ENCODE measurements at regions not wholly inside any gene's neighbourhood (a gene's known extent, or its start where the extent isn't known, plus 50 kb on each side); places are given as distances from the start of the nearest gene placed in this dataset.
A peak's percentile ranks its signal among the peaks of the same experiment; 100 is the strongest.

GRCh38 chr2:105498281-105498846 is 99.5 kb upstream of the FHL2 start:
- no peaks in the 10 kb centered on the region for H3K27me3 ChIP-seq (ENCODE audit: control insufficient read depth in 1 of 2, insufficient read depth in 2 of 2, low read length in 2 of 2)
- no peak overlapping the region for H3K27ac ChIP-seq (ENCODE audit: low read depth in 2 of 2, low read length in 1 of 2)
- H3K9me3 ChIP-seq (ENCODE audit: control insufficient read depth in 2 of 2, insufficient read depth in 1 of 2, low read depth in 1 of 2, low read length in 1 of 2) = no peaks in the 10 kb centered on the region
- H3K4me1 ChIP-seq (ENCODE audit: control insufficient read depth in 2 of 2, insufficient read depth in 2 of 2, low read length in 1 of 2) = no peaks in the 10 kb centered on the region
- H3K36me3 ChIP-seq (ENCODE audit: control insufficient read depth in 2 of 2, insufficient read depth in 2 of 2, low read length in 1 of 2) = no peaks in the 10 kb centered on the region
- 85 to 91% methylated on average over 5 of the region's 5 CpGs for WGBS, 2 donors
- H3K4me3 ChIP-seq (ENCODE audit: low read depth in 1 of 2, low read length in 2 of 2) = no peak overlapping the region

DNA sequence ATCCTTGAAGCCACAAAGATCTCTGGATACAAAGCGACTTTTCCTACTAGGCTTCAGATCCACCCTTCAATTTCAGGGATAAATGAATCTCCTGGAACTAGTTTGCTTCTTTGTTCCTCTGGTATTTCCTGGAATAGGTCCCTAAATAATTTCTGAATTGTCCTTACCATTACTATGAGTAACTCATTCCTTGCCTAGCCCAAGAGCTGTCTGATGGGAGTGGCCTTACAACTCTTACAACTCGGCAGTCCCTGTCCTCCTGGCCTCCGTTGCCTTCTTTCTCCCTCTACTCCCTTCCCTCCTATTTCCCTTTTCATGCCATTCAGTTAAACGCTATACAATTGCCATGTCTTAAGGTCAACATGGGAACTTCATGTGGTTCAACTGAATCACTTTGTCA is 98.2 kb upstream of the FHL2 start:
- H3K9me3 ChIP-seq (ENCODE audit: control insufficient read depth in 2 of 2, insufficient read depth in 1 of 2, low read depth in 1 of 2, low read length in 1 of 2) = no peaks in the 10 kb centered on the region
- H3K27me3 ChIP-seq (ENCODE audit: control insufficient read depth in 1 of 2, insufficient read depth in 2 of 2, low read length in 2 of 2) = no peaks in the 10 kb centered on the region
- no peak overlapping the region for H3K4me3 ChIP-seq (ENCODE audit: low read depth in 1 of 2, low read length in 2 of 2)
- no peak overlapping the region for H3K27ac ChIP-seq (ENCODE audit: low read depth in 2 of 2, low read length in 1 of 2)
- H3K36me3 ChIP-seq (ENCODE audit: control insufficient read depth in 2 of 2, insufficient read depth in 2 of 2, low read length in 1 of 2) = no peaks in the 10 kb centered on the region
- H3K4me1 ChIP-seq (ENCODE audit: control insufficient read depth in 2 of 2, insufficient read depth in 2 of 2, low read length in 1 of 2) = no peaks in the 10 kb centered on the region
- WGBS, 2 donors = 85 to 94% methylated on average over 4 of the region's 4 CpGs

DNA sequence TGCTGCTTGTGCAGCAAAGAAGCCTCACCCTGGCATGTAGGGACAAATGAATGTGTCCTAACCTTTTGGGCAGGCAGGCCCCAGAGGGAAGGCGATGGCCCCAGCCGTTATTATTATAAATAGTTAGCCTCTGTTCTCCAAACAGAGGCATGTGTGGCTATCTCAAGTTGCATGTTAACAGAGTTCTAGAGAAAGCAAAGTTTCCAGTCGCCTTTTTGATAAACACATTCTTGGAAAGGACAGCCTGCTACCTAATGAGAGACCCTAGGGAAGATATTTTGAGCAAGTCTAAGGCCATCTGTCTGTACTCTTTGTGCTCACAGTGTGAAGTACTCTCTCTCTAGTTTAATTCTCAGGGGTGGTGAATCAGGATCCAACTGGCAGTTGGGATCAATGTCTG is 97.4 kb upstream of the FHL2 start:
- Histone ChIP-seq H3K27me3 (ENCODE audit: control insufficient read depth in 1 of 2, insufficient read depth in 2 of 2, low read length in 2 of 2) (no peaks in the 10 kb centered on the region), H3K36me3 (ENCODE audit: control insufficient read depth in 2 of 2, insufficient read depth in 2 of 2, low read length in 1 of 2) (no peaks in the 10 kb centered on the region), H3K9me3 (ENCODE audit: control insufficient read depth in 2 of 2, insufficient read depth in 1 of 2, low read depth in 1 of 2, low read length in 1 of 2) (no peaks in the 10 kb centered on the region), H3K27ac (ENCODE audit: low read depth in 2 of 2, low read length in 1 of 2) (peak overlapping the region in 1 of 2 donors; percentile 24), H3K4me1 (ENCODE audit: control insufficient read depth in 2 of 2, insufficient read depth in 2 of 2, low read length in 1 of 2) (no peaks in the 10 kb centered on the region), H3K4me3 (ENCODE audit: low read depth in 1 of 2, low read length in 2 of 2) (no peak overlapping the region)
- 56 to 64% methylated on average over 3 of the region's 3 CpGs for WGBS, 2 donors

GRCh38 chr2:105494683-105495425 is 96.0 kb upstream of the FHL2 start:
- WGBS, 2 donors = 77 to 85% methylated on average over 13 of the region's 13 CpGs
- no peak overlapping the region for H3K27ac ChIP-seq (ENCODE audit: low read depth in 2 of 2, low read length in 1 of 2)
- no peaks in the 10 kb centered on the region for H3K27me3 ChIP-seq (ENCODE audit: control insufficient read depth in 1 of 2, insufficient read depth in 2 of 2, low read length in 2 of 2)
- H3K36me3 ChIP-seq (ENCODE audit: control insufficient read depth in 2 of 2, insufficient read depth in 2 of 2, low read length in 1 of 2) = no peaks in the 10 kb centered on the region
- no peaks in the 10 kb centered on the region for H3K9me3 ChIP-seq (ENCODE audit: control insufficient read depth in 2 of 2, insufficient read depth in 1 of 2, low read depth in 1 of 2, low read length in 1 of 2)
- no peaks in the 10 kb centered on the region for H3K4me1 ChIP-seq (ENCODE audit: control insufficient read depth in 2 of 2, insufficient read depth in 2 of 2, low read length in 1 of 2)
- no peak overlapping the region for H3K4me3 ChIP-seq (ENCODE audit: low read depth in 1 of 2, low read length in 2 of 2)

DNA sequence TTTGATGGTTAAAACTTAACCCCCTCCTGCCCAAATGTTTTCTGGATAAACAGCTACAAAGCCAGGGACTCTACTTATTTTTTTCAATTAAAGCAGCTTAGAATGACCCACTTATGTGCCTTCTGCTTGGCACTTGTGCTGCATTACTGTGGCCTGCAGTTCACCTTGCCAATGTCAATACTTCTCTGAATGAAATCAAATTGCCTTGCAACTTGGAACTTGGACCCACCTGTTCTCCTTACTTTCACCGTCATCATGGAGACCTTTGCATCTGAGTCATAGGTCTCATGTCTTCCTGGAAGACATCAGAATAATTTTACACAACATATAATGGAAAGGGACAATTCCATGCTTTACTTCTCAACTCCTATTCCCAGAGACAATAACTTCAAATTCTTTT is 92.1 kb upstream of the FHL2 start:
- peaks cover 0 to 2% of the 10 kb centered on the region in 2 donors for H3K27me3 ChIP-seq (ENCODE audit: control insufficient read depth in 1 of 2, insufficient read depth in 2 of 2, low read length in 2 of 2)
- no peaks in the 10 kb centered on the region for H3K36me3 ChIP-seq (ENCODE audit: control insufficient read depth in 2 of 2, insufficient read depth in 2 of 2, low read length in 1 of 2)
- no peaks in the 10 kb centered on the region for H3K4me1 ChIP-seq (ENCODE audit: control insufficient read depth in 2 of 2, insufficient read depth in 2 of 2, low read length in 1 of 2)
- no peak overlapping the region for H3K27ac ChIP-seq (ENCODE audit: low read depth in 2 of 2, low read length in 1 of 2)
- 53 to 54% methylated on average over 1 of the region's 1 CpG for WGBS, 2 donors
- H3K9me3 ChIP-seq (ENCODE audit: control insufficient read depth in 2 of 2, insufficient read depth in 1 of 2, low read depth in 1 of 2, low read length in 1 of 2) = no peaks in the 10 kb centered on the region
- no peak overlapping the region for H3K4me3 ChIP-seq (ENCODE audit: low read depth in 1 of 2, low read length in 2 of 2)

- Histone ChIP-seq H3K36me3 (ENCODE audit: control insufficient read depth in 2 of 2, insufficient read depth in 2 of 2, low read length in 1 of 2) (no peaks in the 10 kb centered on the region), H3K9me3 (ENCODE audit: control insufficient read depth in 2 of 2, insufficient read depth in 1 of 2, low read depth in 1 of 2, low read length in 1 of 2) (no peaks in the 10 kb centered on the region), H3K4me3 (ENCODE audit: low read depth in 1 of 2, low read length in 2 of 2) (no peak overlapping the region), H3K27ac (ENCODE audit: low read depth in 2 of 2, low read length in 1 of 2) (no peak overlapping the region), H3K4me1 (ENCODE audit: control insufficient read depth in 2 of 2, insufficient read depth in 2 of 2, low read length in 1 of 2) (no peaks in the 10 kb centered on the region), H3K27me3 (ENCODE audit: control insufficient read depth in 1 of 2, insufficient read depth in 2 of 2, low read length in 2 of 2) (peaks cover 0 to 2% of the 10 kb centered on the region in 2 donors)
- 33 to 50% methylated on average over 4 of the region's 4 CpGs for WGBS, 2 donors
Observed at GRCh38 chr2:105490204-105490603, 91.4 kb upstream of the FHL2 start.

GRCh38 chr2:105489168-105489878 is 90.5 kb upstream of the FHL2 start:
- Histone ChIP-seq H3K4me1 (ENCODE audit: control insufficient read depth in 2 of 2, insufficient read depth in 2 of 2, low read length in 1 of 2) (no peaks in the 10 kb centered on the region), H3K27me3 (ENCODE audit: control insufficient read depth in 1 of 2, insufficient read depth in 2 of 2, low read length in 2 of 2) (peaks cover 0 to 2% of the 10 kb centered on the region in 2 donors), H3K9me3 (ENCODE audit: control insufficient read depth in 2 of 2, insufficient read depth in 1 of 2, low read depth in 1 of 2, low read length in 1 of 2) (no peaks in the 10 kb centered on the region), H3K36me3 (ENCODE audit: control insufficient read depth in 2 of 2, insufficient read depth in 2 of 2, low read length in 1 of 2) (no peaks in the 10 kb centered on the region), H3K4me3 (ENCODE audit: low read depth in 1 of 2, low read length in 2 of 2) (no peak overlapping the region), H3K27ac (ENCODE audit: low read depth in 2 of 2, low read length in 1 of 2) (no peak overlapping the region)
- 51 to 55% methylated on average over 3 of the region's 3 CpGs for WGBS, 2 donors

DNA sequence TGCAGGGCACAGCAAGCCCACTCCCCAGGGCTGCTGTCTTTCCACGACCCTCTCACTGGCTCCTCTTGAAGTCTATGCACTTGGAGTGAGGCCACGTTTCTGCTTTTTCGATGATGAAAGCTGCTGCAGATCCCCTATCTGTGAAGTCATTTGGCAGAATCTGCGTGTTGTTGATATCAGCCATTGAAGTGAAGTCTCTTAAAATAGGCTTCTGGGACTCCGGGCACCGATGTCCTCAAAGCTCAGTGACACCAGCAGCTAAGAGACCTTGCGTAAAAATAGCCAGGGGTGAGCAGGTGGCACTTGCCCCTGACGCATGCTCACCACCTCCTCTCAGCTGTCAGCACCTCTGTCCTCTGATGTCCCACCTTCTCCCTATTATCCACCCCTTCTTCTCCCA is 89.4 kb upstream of the FHL2 start:
- Histone ChIP-seq H3K4me1 (ENCODE audit: control insufficient read depth in 2 of 2, insufficient read depth in 2 of 2, low read length in 1 of 2) (no peaks in the 10 kb centered on the region), H3K27ac (ENCODE audit: low read depth in 2 of 2, low read length in 1 of 2) (no peak overlapping the region), H3K36me3 (ENCODE audit: control insufficient read depth in 2 of 2, insufficient read depth in 2 of 2, low read length in 1 of 2) (no peaks in the 10 kb centered on the region), H3K27me3 (ENCODE audit: control insufficient read depth in 1 of 2, insufficient read depth in 2 of 2, low read length in 2 of 2) (peaks cover 0 to 2% of the 10 kb centered on the region in 2 donors), H3K9me3 (ENCODE audit: control insufficient read depth in 2 of 2, insufficient read depth in 1 of 2, low read depth in 1 of 2, low read length in 1 of 2) (no peaks in the 10 kb centered on the region), H3K4me3 (ENCODE audit: low read depth in 1 of 2, low read length in 2 of 2) (no peak overlapping the region)
- 84 to 86% methylated on average over 8 of the region's 8 CpGs for WGBS, 2 donors

- Histone ChIP-seq H3K27me3 (ENCODE audit: control insufficient read depth in 1 of 2, insufficient read depth in 2 of 2, low read length in 2 of 2) (peaks cover 0 to 2% of the 10 kb centered on the region in 2 donors), H3K9me3 (ENCODE audit: control insufficient read depth in 2 of 2, insufficient read depth in 1 of 2, low read depth in 1 of 2, low read length in 1 of 2) (no peaks in the 10 kb centered on the region), H3K27ac (ENCODE audit: low read depth in 2 of 2, low read length in 1 of 2) (no peak overlapping the region), H3K4me3 (ENCODE audit: low read depth in 1 of 2, low read length in 2 of 2) (no peak overlapping the region), H3K36me3 (ENCODE audit: control insufficient read depth in 2 of 2, insufficient read depth in 2 of 2, low read length in 1 of 2) (no peaks in the 10 kb centered on the region), H3K4me1 (ENCODE audit: control insufficient read depth in 2 of 2, insufficient read depth in 2 of 2, low read length in 1 of 2) (no peaks in the 10 kb centered on the region)
- 81 to 83% methylated on average over 21 of the region's 21 CpGs for WGBS, 2 donors
Observed at GRCh38 chr2:105487142-105488069, 88.6 kb upstream of the FHL2 start.

Measured in esophagus (tissue), 2 donors.